GM21381 (cell line): ENCODE measurements at regions not wholly inside any gene's neighbourhood (a gene's known extent, or its start where the extent isn't known, plus 50 kb on each side); places are given as distances from the start of the nearest gene placed in this dataset.

Experiments used
- ATAC-seq: cut with Tn5 transposase; IDR thresholded peaks from one replicate; pipeline ENCODE4 v1.9.1; 2021; ENCODE audit warnings: mild to moderate bottlenecking, moderate library complexity; ENCODE audit not compliant: unreplicated experiment

- no peak for ATAC-seq
Observed at GRCh38 chr18:41155025-41155424, 800.0 kb upstream of the PIK3C3 start.

GRCh38 chr18:41153871-41154270 is 801.2 kb upstream of the PIK3C3 start:
- no peak for ATAC-seq

- no peak for ATAC-seq
Observed at GRCh38 chr18:41150316-41150715, 804.7 kb upstream of the PIK3C3 start.

GRCh38 chr18:41146301-41146700 is 808.7 kb upstream of the PIK3C3 start:
- no peak for ATAC-seq

GRCh38 chr18:41145516-41145915 is 809.5 kb upstream of the PIK3C3 start:
- no peak for ATAC-seq

GRCh38 chr18:41144441-41144840 is 810.6 kb upstream of the PIK3C3 start:
- ATAC-seq: no peak

GRCh38 chr18:41140506-41140905 is 814.5 kb upstream of the PIK3C3 start:
- ATAC-seq: no peak

- ATAC-seq: no peak
Observed at GRCh38 chr18:41135146-41135545, 819.9 kb upstream of the PIK3C3 start.

GRCh38 chr18:41134426-41134825 is 820.6 kb upstream of the PIK3C3 start:
- no peak for ATAC-seq

- no peak for ATAC-seq
Observed at GRCh38 chr18:41131050-41131449, 824.0 kb upstream of the PIK3C3 start.

- ATAC-seq: no peak
Observed at GRCh38 chr18:41128545-41128944, 826.5 kb upstream of the PIK3C3 start.

GRCh38 chr18:41128126-41128525 is 826.9 kb upstream of the PIK3C3 start:
- ATAC-seq: no peak

GRCh38 chr18:41126541-41127235 is 828.3 kb upstream of the PIK3C3 start:
- ATAC-seq: no peak

GRCh38 chr18:41121116-41121826 is 833.8 kb upstream of the PIK3C3 start:
- no peak for ATAC-seq

- ATAC-seq: no peak
Observed at GRCh38 chr18:41119031-41119430, 836.0 kb upstream of the PIK3C3 start.

GRCh38 chr18:41113885-41114482 is 841.0 kb upstream of the PIK3C3 start:
- no peak for ATAC-seq

GRCh38 chr18:41099451-41099850 is 855.6 kb upstream of the PIK3C3 start:
- no peak for ATAC-seq

GRCh38 chr18:41096504-41096903 is 858.5 kb upstream of the PIK3C3 start:
- no peak for ATAC-seq

GRCh38 chr18:41077076-41077475 is 878.0 kb upstream of the PIK3C3 start:
- ATAC-seq: no peak

GRCh38 chr18:41075212-41075611 is 879.8 kb upstream of the PIK3C3 start:
- no peak for ATAC-seq

- ATAC-seq: no peak
Observed at GRCh38 chr18:41073372-41073954, 881.6 kb upstream of the PIK3C3 start.

- no peak for ATAC-seq
Observed at GRCh38 chr18:41072946-41073345, 882.1 kb upstream of the PIK3C3 start.
